ENCODE measurements at regions not wholly inside any gene's neighbourhood (a gene's known extent, or its start where the extent isn't known, plus 50 kb on each side); places are given as distances from the start of the nearest gene placed in this dataset.

DNA sequence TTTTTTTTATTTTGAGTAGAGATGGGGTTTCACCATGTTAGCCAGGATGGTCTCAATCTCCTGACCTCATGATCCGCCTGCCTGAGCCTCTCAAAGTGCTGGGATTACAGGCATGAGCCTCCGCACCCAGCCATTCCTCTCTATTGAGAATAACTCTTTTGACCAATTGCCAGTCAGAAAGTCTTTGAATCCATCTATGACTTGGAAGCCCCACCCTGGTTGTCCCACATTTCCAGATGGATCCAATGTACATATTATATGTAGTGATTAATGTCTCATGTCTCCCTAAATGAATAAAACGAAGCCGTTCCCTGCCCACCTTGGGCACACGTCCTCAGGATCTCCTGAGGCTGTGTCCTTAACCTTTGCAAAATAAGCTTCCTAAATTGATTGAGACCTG lies 228.3 kb upstream of the NLRP1 start:
- TF ChIP-seq ZNF396 (CRISPR knock-in tag; IDR thresholded peaks at IDR 0.05; ENCODE audit: borderline replicate concordance) (no peak), KAT7 (CRISPR knock-in tag; IDR thresholded peaks at IDR 0.05; ENCODE audit: borderline replicate concordance) (no peak), NFE2L1 (CRISPR knock-in tag; IDR thresholded peaks at IDR 0.05) (no peak)
- TF ChIP-seq, protein P1, sequence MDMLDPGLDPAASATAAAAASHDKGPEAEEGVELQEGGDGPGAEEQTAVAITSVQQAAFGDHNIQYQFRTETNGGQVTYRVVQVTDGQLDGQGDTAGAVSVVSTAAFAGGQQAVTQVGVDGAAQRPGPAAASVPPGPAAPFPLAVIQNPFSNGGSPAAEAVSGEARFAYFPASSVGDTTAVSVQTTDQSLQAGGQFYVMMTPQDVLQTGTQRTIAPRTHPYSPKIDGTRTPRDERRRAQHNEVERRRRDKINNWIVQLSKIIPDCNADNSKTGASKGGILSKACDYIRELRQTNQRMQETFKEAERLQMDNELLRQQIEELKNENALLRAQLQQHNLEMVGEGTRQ (CRISPR knock-in tag; IDR thresholded peaks at IDR 0.05) = no peak
- TF ChIP-seq, protein P2, sequence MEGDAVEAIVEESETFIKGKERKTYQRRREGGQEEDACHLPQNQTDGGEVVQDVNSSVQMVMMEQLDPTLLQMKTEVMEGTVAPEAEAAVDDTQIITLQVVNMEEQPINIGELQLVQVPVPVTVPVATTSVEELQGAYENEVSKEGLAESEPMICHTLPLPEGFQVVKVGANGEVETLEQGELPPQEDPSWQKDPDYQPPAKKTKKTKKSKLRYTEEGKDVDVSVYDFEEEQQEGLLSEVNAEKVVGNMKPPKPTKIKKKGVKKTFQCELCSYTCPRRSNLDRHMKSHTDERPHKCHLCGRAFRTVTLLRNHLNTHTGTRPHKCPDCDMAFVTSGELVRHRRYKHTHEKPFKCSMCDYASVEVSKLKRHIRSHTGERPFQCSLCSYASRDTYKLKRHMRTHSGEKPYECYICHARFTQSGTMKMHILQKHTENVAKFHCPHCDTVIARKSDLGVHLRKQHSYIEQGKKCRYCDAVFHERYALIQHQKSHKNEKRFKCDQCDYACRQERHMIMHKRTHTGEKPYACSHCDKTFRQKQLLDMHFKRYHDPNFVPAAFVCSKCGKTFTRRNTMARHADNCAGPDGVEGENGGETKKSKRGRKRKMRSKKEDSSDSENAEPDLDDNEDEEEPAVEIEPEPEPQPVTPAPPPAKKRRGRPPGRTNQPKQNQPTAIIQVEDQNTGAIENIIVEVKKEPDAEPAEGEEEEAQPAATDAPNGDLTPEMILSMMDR (IDR thresholded peaks at IDR 0.05) = no peak
